ENCODE measurements at regions not wholly inside any gene's neighbourhood (a gene's known extent, or its start where the extent isn't known, plus 50 kb on each side); places are given as distances from the start of the nearest gene placed in this dataset.

- Histone ChIP-seq H3K79me2 (ENCODE audit: control insufficient read depth, insufficient read depth, low read length) (no peaks in the 10 kb centered on the region), H2AFZ (ENCODE audit: low read length) (no peak overlapping the region), H3K27me3 (ENCODE audit: control insufficient read depth, insufficient read depth, low read length) (no peaks in the 10 kb centered on the region), H3K4me1 (ENCODE audit: control insufficient read depth, extremely low read depth, insufficient read depth, low read length) (no peaks in the 10 kb centered on the region), H3K9me3 (ENCODE audit: control insufficient read depth, insufficient read depth, low read depth, low read length) (no peaks in the 10 kb centered on the region), H4K20me1 (ENCODE audit: control insufficient read depth, extremely low read depth, insufficient read depth, low read length) (no peaks in the 10 kb centered on the region), H3K36me3 (ENCODE audit: control insufficient read depth, insufficient read depth, low read length) (no peaks in the 10 kb centered on the region), H3K9ac (ENCODE audit: insufficient read depth, low read length) (no peak overlapping the region), H3K27ac (ENCODE audit: insufficient read depth, low read length) (no peak overlapping the region), H3K4me3 (replicated peaks in 1 of 4; ENCODE audit: control extremely low read depth in 1 of 4, insufficient read depth in 1 of 4, low read depth in 3 of 4, low read length in 4 of 4) (no peak overlapping the region), H3K4me2 (ENCODE audit: extremely low read depth, insufficient read depth, low read length) (no peak overlapping the region)
- TF ChIP-seq, protein P1, sequence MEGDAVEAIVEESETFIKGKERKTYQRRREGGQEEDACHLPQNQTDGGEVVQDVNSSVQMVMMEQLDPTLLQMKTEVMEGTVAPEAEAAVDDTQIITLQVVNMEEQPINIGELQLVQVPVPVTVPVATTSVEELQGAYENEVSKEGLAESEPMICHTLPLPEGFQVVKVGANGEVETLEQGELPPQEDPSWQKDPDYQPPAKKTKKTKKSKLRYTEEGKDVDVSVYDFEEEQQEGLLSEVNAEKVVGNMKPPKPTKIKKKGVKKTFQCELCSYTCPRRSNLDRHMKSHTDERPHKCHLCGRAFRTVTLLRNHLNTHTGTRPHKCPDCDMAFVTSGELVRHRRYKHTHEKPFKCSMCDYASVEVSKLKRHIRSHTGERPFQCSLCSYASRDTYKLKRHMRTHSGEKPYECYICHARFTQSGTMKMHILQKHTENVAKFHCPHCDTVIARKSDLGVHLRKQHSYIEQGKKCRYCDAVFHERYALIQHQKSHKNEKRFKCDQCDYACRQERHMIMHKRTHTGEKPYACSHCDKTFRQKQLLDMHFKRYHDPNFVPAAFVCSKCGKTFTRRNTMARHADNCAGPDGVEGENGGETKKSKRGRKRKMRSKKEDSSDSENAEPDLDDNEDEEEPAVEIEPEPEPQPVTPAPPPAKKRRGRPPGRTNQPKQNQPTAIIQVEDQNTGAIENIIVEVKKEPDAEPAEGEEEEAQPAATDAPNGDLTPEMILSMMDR (conservative IDR thresholded peaks at IDR 0.05 in 1 of 2, IDR thresholded peaks at IDR 0.05 in 1 of 2; ENCODE audit: low read depth in 1 of 2, low read length in 2 of 2) = no peak
- no peak for TF ChIP-seq EZH2 (IDR thresholded peaks at IDR 0.05; ENCODE audit: low read length, missing control alignments)
- DNase-seq (ENCODE audit: low read depth in 2 of 2) = no peak
These were observed 259.7 kb downstream of the CSNK1G3 start for GRCh38 chr5:123771715-123772114.

- H3K9me3 ChIP-seq (ENCODE audit: control insufficient read depth, insufficient read depth, low read depth, low read length) = no peaks in the 10 kb centered on the region
- no peak overlapping the region for H3K4me3 ChIP-seq (replicated peaks in 1 of 4; ENCODE audit: control extremely low read depth in 1 of 4, insufficient read depth in 1 of 4, low read depth in 3 of 4, low read length in 4 of 4)
- TF ChIP-seq, protein P1 (conservative IDR thresholded peaks at IDR 0.05 in 1 of 2, IDR thresholded peaks at IDR 0.05 in 1 of 2; ENCODE audit: low read depth in 1 of 2, low read length in 2 of 2) = no peak
- TF ChIP-seq EZH2 (IDR thresholded peaks at IDR 0.05; ENCODE audit: low read length, missing control alignments) = no peak
- no peaks in the 10 kb centered on the region for H3K27me3 ChIP-seq (ENCODE audit: control insufficient read depth, insufficient read depth, low read length)
- DNase-seq (ENCODE audit: low read depth in 2 of 2) = no peak
- H3K79me2 ChIP-seq (ENCODE audit: control insufficient read depth, insufficient read depth, low read length) = no peaks in the 10 kb centered on the region
- H3K27ac ChIP-seq (ENCODE audit: insufficient read depth, low read length) = no peak overlapping the region
- no peak overlapping the region for H3K4me2 ChIP-seq (ENCODE audit: extremely low read depth, insufficient read depth, low read length)
- H4K20me1 ChIP-seq (ENCODE audit: control insufficient read depth, extremely low read depth, insufficient read depth, low read length) = no peaks in the 10 kb centered on the region
- no peak overlapping the region for H2AFZ ChIP-seq (ENCODE audit: low read length)
- H3K4me1 ChIP-seq (ENCODE audit: control insufficient read depth, extremely low read depth, insufficient read depth, low read length) = no peaks in the 10 kb centered on the region
- H3K36me3 ChIP-seq (ENCODE audit: control insufficient read depth, insufficient read depth, low read length) = no peaks in the 10 kb centered on the region
- H3K9ac ChIP-seq (ENCODE audit: insufficient read depth, low read length) = no peak overlapping the region
These were observed 251.2 kb downstream of the CSNK1G3 start for GRCh38 chr5:123763201-123763600.

DNA sequence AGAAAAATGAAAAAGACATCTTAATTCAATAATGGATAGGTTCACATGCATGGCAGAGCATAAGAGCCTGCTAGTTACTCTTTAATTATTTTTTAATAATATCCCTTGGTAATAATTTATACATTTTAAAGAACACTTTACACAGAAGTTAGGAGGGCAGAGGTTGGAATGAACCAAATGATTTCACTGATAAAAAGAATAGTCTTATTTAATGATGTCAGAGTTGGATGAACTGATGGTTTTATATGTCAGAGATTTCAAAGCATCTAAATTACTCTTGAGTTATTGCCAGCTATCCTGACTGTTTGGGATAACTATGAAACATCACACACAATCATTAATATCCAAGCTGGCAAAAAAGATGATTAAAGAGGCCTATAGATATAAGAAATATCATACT, 244.8 kb downstream of the CSNK1G3 start:
- H4K20me1 ChIP-seq (ENCODE audit: control insufficient read depth, extremely low read depth, insufficient read depth, low read length) = no peaks in the 10 kb centered on the region
- no peaks in the 10 kb centered on the region for H3K79me2 ChIP-seq (ENCODE audit: control insufficient read depth, insufficient read depth, low read length)
- no peak overlapping the region for H3K4me3 ChIP-seq (replicated peaks in 1 of 4; ENCODE audit: control extremely low read depth in 1 of 4, insufficient read depth in 1 of 4, low read depth in 3 of 4, low read length in 4 of 4)
- no peak overlapping the region for H2AFZ ChIP-seq (ENCODE audit: low read length)
- H3K4me2 ChIP-seq (ENCODE audit: extremely low read depth, insufficient read depth, low read length) = no peak overlapping the region
- H3K9ac ChIP-seq (ENCODE audit: insufficient read depth, low read length) = no peak overlapping the region
- no peak for TF ChIP-seq EZH2 (IDR thresholded peaks at IDR 0.05; ENCODE audit: low read length, missing control alignments)
- TF ChIP-seq, protein P1 (conservative IDR thresholded peaks at IDR 0.05 in 1 of 2, IDR thresholded peaks at IDR 0.05 in 1 of 2; ENCODE audit: low read depth in 1 of 2, low read length in 2 of 2) = no peak
- H3K27me3 ChIP-seq (ENCODE audit: control insufficient read depth, insufficient read depth, low read length) = no peaks in the 10 kb centered on the region
- no peaks in the 10 kb centered on the region for H3K36me3 ChIP-seq (ENCODE audit: control insufficient read depth, insufficient read depth, low read length)
- H3K4me1 ChIP-seq (ENCODE audit: control insufficient read depth, extremely low read depth, insufficient read depth, low read length) = peaks cover 12% of the 10 kb centered on the region
- no peak for DNase-seq (ENCODE audit: low read depth in 2 of 2)
- no peaks in the 10 kb centered on the region for H3K9me3 ChIP-seq (ENCODE audit: control insufficient read depth, insufficient read depth, low read depth, low read length)
- H3K27ac ChIP-seq (ENCODE audit: insufficient read depth, low read length) = no peak overlapping the region

All from fibroblast of lung (primary cell).